WTC11 (cell line): ENCODE measurements at regions not wholly inside any gene's neighbourhood (a gene's known extent, or its start where the extent isn't known, plus 50 kb on each side); places are given as distances from the start of the nearest gene placed in this dataset.

Experiments used
- ATAC-seq: fragments of 200-7000 bp; cut with Tn5 transposase; 2 replicates; pipeline ENCODE4 v1.10.0; 2021; ENCODE audit warnings: mild to moderate bottlenecking, moderate library complexity
- CTCF ChIA-PET: fragments of 300-600 bp; sonication (Branson Sonifier 250); formaldehyde crosslinking; loops from one replicate; lab custom pipeline; 2021; ENCODE audit warnings: antibody characterized with exemption; lab: Charles Lee
- POLR2A ChIA-PET: fragments of 350-600 bp; sonication (Branson Sonifier 250); formaldehyde crosslinking; loops from one replicate; lab custom pipeline; 2021; ENCODE audit warnings: antibody characterized with exemption; lab: Charles Lee
- DNase-seq: peaks from one replicate; pipeline ENCODE4 v3.0.0; 2021; ENCODE audit warnings: low spot score
- H3K27ac Mint-ChIP-seq: 2 replicates; pipeline ENCODE4 v1.8.0; 2021; ENCODE audit warnings: mixed read lengths
- H3K27me3 Mint-ChIP-seq: 2 replicates; pipeline ENCODE4 v1.8.0; 2021; ENCODE audit warnings: low read depth, mild to moderate bottlenecking, moderate library complexity, mixed read lengths
- H3K36me3 Mint-ChIP-seq: 2 replicates; pipeline ENCODE4 v1.8.0; 2021; ENCODE audit warnings: mixed read lengths
- H3K4me1 Mint-ChIP-seq: 2 replicates; pipeline ENCODE4 v1.8.0; 2022; ENCODE audit warnings: mixed read lengths
- H3K4me3 Mint-ChIP-seq: 2 replicates; pipeline ENCODE4 v1.8.0; 2021; ENCODE audit warnings: mild to moderate bottlenecking, moderate library complexity, mixed read lengths
- H3K9me3 Mint-ChIP-seq: 2 replicates; pipeline ENCODE4 v1.8.0; 2021; ENCODE audit warnings: mixed read lengths
- CTCF ChIP-seq: fragments of 200-600 bp; IDR thresholded peaks from 2 replicates; pipeline ENCODE4 v1.8.0; 2022; ENCODE audit warnings: antibody characterized with exemption
- FOXP1 ChIP-seq: sonication (generic); formaldehyde crosslinking; IDR thresholded peaks from 2 replicates; pipeline ENCODE4 v1.8.0; 2022; ENCODE audit warnings: missing genetic modification reagents, mild to moderate bottlenecking, moderate library complexity, borderline replicate concordance
- HMGXB4 ChIP-seq: sonication (generic); formaldehyde crosslinking; IDR thresholded peaks from 2 replicates; pipeline ENCODE4 v1.8.1; 2023; ENCODE audit warnings: mild to moderate bottlenecking, moderate library complexity, missing genetic modification reagents
- MYBL2 ChIP-seq: sonication (generic); formaldehyde crosslinking; IDR thresholded peaks from 2 replicates; pipeline ENCODE4 v1.8.1; 2023; ENCODE audit warnings: mild to moderate bottlenecking, moderate library complexity, missing genetic modification reagents
- NFE2L1 ChIP-seq: sonication (generic); formaldehyde crosslinking; IDR thresholded peaks from 2 replicates; pipeline ENCODE4 v1.8.1; 2023; ENCODE audit warnings: missing genetic modification reagents
- NR2C2 ChIP-seq: sonication (generic); formaldehyde crosslinking; IDR thresholded peaks from 2 replicates; pipeline ENCODE4 v1.8.0; 2022; ENCODE audit warnings: mild to moderate bottlenecking, missing genetic modification reagents
- NR3C1 ChIP-seq: sonication (generic); formaldehyde crosslinking; conservative IDR thresholded peaks from 2 replicates; pipeline ENCODE4 v1.8.1; 2023; ENCODE audit warnings: low read depth, mild to moderate bottlenecking, missing genetic modification reagents
- RELA ChIP-seq: sonication (generic); formaldehyde crosslinking; IDR thresholded peaks from 2 replicates; pipeline ENCODE4 v1.8.1; 2022; ENCODE audit warnings: missing genetic modification reagents, mild to moderate bottlenecking, borderline replicate concordance
- SMAD4 ChIP-seq: sonication (generic); formaldehyde crosslinking; IDR thresholded peaks from 2 replicates; pipeline ENCODE4 v1.8.0; 2022; ENCODE audit warnings: mild to moderate bottlenecking, missing genetic modification reagents
- TCF7 ChIP-seq: sonication (generic); formaldehyde crosslinking; IDR thresholded peaks from 2 replicates; pipeline ENCODE4 v1.8.0; 2022; ENCODE audit warnings: mild to moderate bottlenecking, low read depth, missing genetic modification reagents, moderate library complexity
- ZBTB21 ChIP-seq: sonication (generic); formaldehyde crosslinking; IDR thresholded peaks from 2 replicates; pipeline ENCODE4 v1.8.1; 2023; ENCODE audit warnings: mild to moderate bottlenecking, missing genetic modification reagents, borderline replicate concordance
- ZNF138 ChIP-seq: sonication (generic); formaldehyde crosslinking; conservative IDR thresholded peaks from 2 replicates; pipeline ENCODE4 v1.8.1; 2022; ENCODE audit warnings: mild to moderate bottlenecking, moderate library complexity, missing genetic modification reagents
- ZNF423 ChIP-seq: fragments of 250-450 bp; sonication (Bioruptor Pico); IDR thresholded peaks from 2 replicates; pipeline ENCODE4 v2.1.2; 2022; ENCODE audit warnings: mild to moderate bottlenecking, moderate library complexity
- ZNF532 ChIP-seq: fragments of 250-450 bp; sonication (Bioruptor Pico); IDR thresholded peaks from 2 replicates; pipeline ENCODE4 v1.9.0; 2021; ENCODE audit warnings: mild to moderate bottlenecking, borderline replicate concordance
- TF ChIP-seq, protein P1 (sequence below): sonication (generic); formaldehyde crosslinking; IDR thresholded peaks from 2 replicates; pipeline ENCODE4 v1.8.0; 2022; ENCODE audit warnings: missing genetic modification reagents
- TF ChIP-seq, protein P2 (sequence below): fragments of 250-450 bp; sonication (Bioruptor Pico); IDR thresholded peaks from 2 replicates; pipeline ENCODE4 v1.9.0; 2021; ENCODE audit warnings: moderate library complexity, mild to moderate bottlenecking, inconsistent platforms, borderline replicate concordance

DNA sequence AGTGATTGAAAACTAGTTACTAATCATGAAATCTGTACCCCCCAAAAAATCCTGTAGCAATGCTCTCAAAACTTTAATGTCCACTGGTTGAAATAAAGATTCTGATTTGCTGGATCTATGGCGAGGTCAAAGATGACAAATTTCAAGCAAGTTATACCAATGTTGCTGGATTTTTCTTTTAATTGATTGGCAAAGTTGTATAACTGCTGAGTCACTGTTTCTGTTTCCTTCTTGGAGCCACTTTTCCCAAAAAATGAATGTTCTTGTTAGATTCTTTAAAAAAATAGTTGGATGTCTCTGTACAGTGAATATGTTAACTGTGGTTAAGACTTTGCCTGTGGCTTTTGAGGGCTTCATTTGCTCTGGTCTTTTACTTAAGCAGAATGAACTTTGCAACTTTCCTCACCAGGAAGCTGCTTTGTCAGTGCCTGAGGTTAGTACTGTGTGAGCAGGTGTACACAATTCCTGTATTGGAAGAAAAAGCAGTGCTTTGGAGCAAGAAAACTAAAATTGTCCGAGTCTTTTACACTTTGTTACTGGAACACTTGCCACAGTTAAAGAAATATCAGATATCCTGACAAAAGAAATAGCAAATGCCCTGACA lies 1211.9 kb downstream of the MRPL39 start:
- no peaks in the 10 kb centered on the region; the same call in 1 of the 2 replicates for H3K27me3 Mint-ChIP-seq
- ATAC-seq = no peak
- H3K36me3 Mint-ChIP-seq = peaks cover 8% of the 10 kb centered on the region
- no peak for DNase-seq
- H3K4me3 Mint-ChIP-seq = no peak overlapping the region
- TF ChIP-seq MYBL2 (CRISPR knock-in tag) (no peak), NR3C1 (CRISPR knock-in tag) (no peak), FOXP1 (CRISPR knock-in tag) (no peak), ZNF532 (CRISPR knock-in tag) (no peak), TCF7 (no peak), ZNF138 (CRISPR knock-in tag) (no peak), NR2C2 (CRISPR knock-in tag) (no peak), RELA (no peak), NFE2L1 (CRISPR knock-in tag) (no peak), HMGXB4 (CRISPR knock-in tag) (no peak), ZNF423 (CRISPR knock-in tag) (no peak), SMAD4 (no peak), CTCF (no peak), ZBTB21 (CRISPR knock-in tag) (no peak)
- TF ChIP-seq, protein P1, sequence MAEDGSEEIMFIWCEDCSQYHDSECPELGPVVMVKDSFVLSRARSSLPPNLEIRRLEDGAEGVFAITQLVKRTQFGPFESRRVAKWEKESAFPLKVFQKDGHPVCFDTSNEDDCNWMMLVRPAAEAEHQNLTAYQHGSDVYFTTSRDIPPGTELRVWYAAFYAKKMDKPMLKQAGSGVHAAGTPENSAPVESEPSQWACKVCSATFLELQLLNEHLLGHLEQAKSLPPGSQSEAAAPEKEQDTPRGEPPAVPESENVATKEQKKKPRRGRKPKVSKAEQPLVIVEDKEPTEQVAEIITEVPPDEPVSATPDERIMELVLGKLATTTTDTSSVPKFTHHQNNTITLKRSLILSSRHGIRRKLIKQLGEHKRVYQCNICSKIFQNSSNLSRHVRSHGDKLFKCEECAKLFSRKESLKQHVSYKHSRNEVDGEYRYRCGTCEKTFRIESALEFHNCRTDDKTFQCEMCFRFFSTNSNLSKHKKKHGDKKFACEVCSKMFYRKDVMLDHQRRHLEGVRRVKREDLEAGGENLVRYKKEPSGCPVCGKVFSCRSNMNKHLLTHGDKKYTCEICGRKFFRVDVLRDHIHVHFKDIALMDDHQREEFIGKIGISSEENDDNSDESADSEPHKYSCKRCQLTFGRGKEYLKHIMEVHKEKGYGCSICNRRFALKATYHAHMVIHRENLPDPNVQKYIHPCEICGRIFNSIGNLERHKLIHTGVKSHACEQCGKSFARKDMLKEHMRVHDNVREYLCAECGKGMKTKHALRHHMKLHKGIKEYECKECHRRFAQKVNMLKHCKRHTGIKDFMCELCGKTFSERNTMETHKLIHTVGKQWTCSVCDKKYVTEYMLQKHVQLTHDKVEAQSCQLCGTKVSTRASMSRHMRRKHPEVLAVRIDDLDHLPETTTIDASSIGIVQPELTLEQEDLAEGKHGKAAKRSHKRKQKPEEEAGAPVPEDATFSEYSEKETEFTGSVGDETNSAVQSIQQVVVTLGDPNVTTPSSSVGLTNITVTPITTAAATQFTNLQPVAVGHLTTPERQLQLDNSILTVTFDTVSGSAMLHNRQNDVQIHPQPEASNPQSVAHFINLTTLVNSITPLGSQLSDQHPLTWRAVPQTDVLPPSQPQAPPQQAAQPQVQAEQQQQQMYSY (CRISPR knock-in tag) = no peak
- TF ChIP-seq, protein P2, sequence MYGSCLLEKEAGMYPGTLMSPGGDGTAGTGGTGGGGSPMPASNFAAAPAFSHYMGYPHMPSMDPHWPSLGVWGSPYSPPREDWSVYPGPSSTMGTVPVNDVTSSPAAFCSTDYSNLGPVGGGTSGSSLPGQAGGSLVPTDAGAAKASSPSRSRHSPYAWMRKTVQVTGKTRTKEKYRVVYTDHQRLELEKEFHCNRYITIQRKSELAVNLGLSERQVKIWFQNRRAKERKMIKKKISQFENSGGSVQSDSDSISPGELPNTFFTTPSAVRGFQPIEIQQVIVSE (CRISPR knock-in tag) = no peak
- CTCF ChIA-PET = no interaction called here
- peaks cover 4% of the 10 kb centered on the region; the same call in 1 of the 2 replicates for H3K4me1 Mint-ChIP-seq
- H3K27ac Mint-ChIP-seq = no peak overlapping the region
- POLR2A ChIA-PET = no interaction called here
- peaks cover 39% of the 10 kb centered on the region for H3K9me3 Mint-ChIP-seq
